ENCODE measurements at regions not wholly inside any gene's neighbourhood (a gene's known extent, or its start where the extent isn't known, plus 50 kb on each side); places are given as distances from the start of the nearest gene placed in this dataset.

GRCh38 chr15:93477188-93477587 is 388.2 kb upstream of the RGMA start:
- H3K27me3 ChIP-seq (ENCODE audit: insufficient read depth, low read length): no peaks in the 10 kb centered on the region
- H3K18ac ChIP-seq (ENCODE audit: low read length): no peak overlapping the region
- H2AFZ ChIP-seq (ENCODE audit: insufficient read depth, low read length, poor library complexity): no peak overlapping the region
- DNase-seq: no peak
- no peaks in the 10 kb centered on the region for H3K4me1 ChIP-seq (ENCODE audit: control insufficient read depth in 1 of 2, insufficient read depth in 2 of 2, low read length in 2 of 2)
- no peaks in the 10 kb centered on the region for H3K79me1 ChIP-seq (ENCODE audit: low read length)
- no peak overlapping the region for H3K9ac ChIP-seq (ENCODE audit: low read length)
- no CpG with 5 or more reads among the region's 4 CpGs for WGBS (ENCODE audit: extremely low coverage, insufficient coverage, insufficient read length)
- no peak overlapping the region for H2AK5ac ChIP-seq (ENCODE audit: low read length)
- no peaks in the 10 kb centered on the region for H3K36me3 ChIP-seq (ENCODE audit: control insufficient read depth in 1 of 2, insufficient read depth in 2 of 2, low read length in 2 of 2)
- H2BK5ac ChIP-seq (ENCODE audit: low read depth, low read length, poor library complexity): no peak overlapping the region
- no peaks in the 10 kb centered on the region for H3K79me2 ChIP-seq (ENCODE audit: control insufficient read depth, insufficient read depth, low read length, poor library complexity)
- no peak overlapping the region for H3K4me2 ChIP-seq (ENCODE audit: low read length)
- H3K9me3 ChIP-seq (ENCODE audit: insufficient read depth, low read depth, low read length): no peaks in the 10 kb centered on the region
- no peak overlapping the region for H3K23ac ChIP-seq (ENCODE audit: low read length)
- H4K91ac ChIP-seq (ENCODE audit: low read depth, low read length): no peak overlapping the region
- H4K8ac ChIP-seq (ENCODE audit: low read depth, low read length): no peak overlapping the region
- no peak overlapping the region for H3K4me3 ChIP-seq (ENCODE audit: low read depth, low read length)
- H4K12ac ChIP-seq (ENCODE audit: low read depth, low read length): no peak overlapping the region
- H3K27ac ChIP-seq (ENCODE audit: low read depth, low read length): no peak overlapping the region
- no peak overlapping the region for H3K4ac ChIP-seq (ENCODE audit: low read depth, low read length)
- H2BK120ac ChIP-seq (ENCODE audit: insufficient read depth, low read length, poor library complexity): no peak overlapping the region
- H2BK12ac ChIP-seq (ENCODE audit: low read length): no peak overlapping the region
- no peak overlapping the region for H3K14ac ChIP-seq (ENCODE audit: low read length)

- WGBS (ENCODE audit: extremely low coverage, insufficient coverage, insufficient read length): no CpG with 5 or more reads among the region's 8 CpGs
- H2AK5ac ChIP-seq (ENCODE audit: low read length): no peak overlapping the region
- H2AFZ ChIP-seq (ENCODE audit: insufficient read depth, low read length, poor library complexity): no peak overlapping the region
- no peak overlapping the region for H3K18ac ChIP-seq (ENCODE audit: low read length)
- H2BK5ac ChIP-seq (ENCODE audit: low read depth, low read length, poor library complexity): no peak overlapping the region
- H3K9me3 ChIP-seq (ENCODE audit: insufficient read depth, low read depth, low read length): no peaks in the 10 kb centered on the region
- H4K8ac ChIP-seq (ENCODE audit: low read depth, low read length): no peak overlapping the region
- no peak overlapping the region for H2BK120ac ChIP-seq (ENCODE audit: insufficient read depth, low read length, poor library complexity)
- H3K4me1 ChIP-seq (ENCODE audit: control insufficient read depth in 1 of 2, insufficient read depth in 2 of 2, low read length in 2 of 2): no peaks in the 10 kb centered on the region
- no peak overlapping the region for H3K9ac ChIP-seq (ENCODE audit: low read length)
- no peak for DNase-seq
- no peak overlapping the region for H4K12ac ChIP-seq (ENCODE audit: low read depth, low read length)
- H3K4me3 ChIP-seq (ENCODE audit: low read depth, low read length): no peak overlapping the region
- H3K14ac ChIP-seq (ENCODE audit: low read length): no peak overlapping the region
- H3K27ac ChIP-seq (ENCODE audit: low read depth, low read length): no peak overlapping the region
- no peak overlapping the region for H3K23ac ChIP-seq (ENCODE audit: low read length)
- H3K4ac ChIP-seq (ENCODE audit: low read depth, low read length): no peak overlapping the region
- H3K27me3 ChIP-seq (ENCODE audit: insufficient read depth, low read length): no peaks in the 10 kb centered on the region
- no peaks in the 10 kb centered on the region for H3K79me1 ChIP-seq (ENCODE audit: low read length)
- no peak overlapping the region for H3K4me2 ChIP-seq (ENCODE audit: low read length)
- H3K79me2 ChIP-seq (ENCODE audit: control insufficient read depth, insufficient read depth, low read length, poor library complexity): no peaks in the 10 kb centered on the region
- no peak overlapping the region for H4K91ac ChIP-seq (ENCODE audit: low read depth, low read length)
- no peak overlapping the region for H2BK12ac ChIP-seq (ENCODE audit: low read length)
- no peaks in the 10 kb centered on the region for H3K36me3 ChIP-seq (ENCODE audit: control insufficient read depth in 1 of 2, insufficient read depth in 2 of 2, low read length in 2 of 2)
Observed at GRCh38 chr15:93476491-93477177, 387.6 kb upstream of the RGMA start.

- H3K4me3 ChIP-seq (ENCODE audit: low read depth, low read length): no peak overlapping the region
- no peak overlapping the region for H4K91ac ChIP-seq (ENCODE audit: low read depth, low read length)
- no peak for DNase-seq
- no peak overlapping the region for H3K9ac ChIP-seq (ENCODE audit: low read length)
- no peak overlapping the region for H3K4me2 ChIP-seq (ENCODE audit: low read length)
- no peak overlapping the region for H3K18ac ChIP-seq (ENCODE audit: low read length)
- no CpG with 5 or more reads among the region's 9 CpGs for WGBS (ENCODE audit: extremely low coverage, insufficient coverage, insufficient read length)
- no peaks in the 10 kb centered on the region for H3K79me2 ChIP-seq (ENCODE audit: control insufficient read depth, insufficient read depth, low read length, poor library complexity)
- no peak overlapping the region for H4K12ac ChIP-seq (ENCODE audit: low read depth, low read length)
- H3K4me1 ChIP-seq (ENCODE audit: control insufficient read depth in 1 of 2, insufficient read depth in 2 of 2, low read length in 2 of 2): no peaks in the 10 kb centered on the region
- no peaks in the 10 kb centered on the region for H3K36me3 ChIP-seq (ENCODE audit: control insufficient read depth in 1 of 2, insufficient read depth in 2 of 2, low read length in 2 of 2)
- no peaks in the 10 kb centered on the region for H3K9me3 ChIP-seq (ENCODE audit: insufficient read depth, low read depth, low read length)
- no peak overlapping the region for H3K4ac ChIP-seq (ENCODE audit: low read depth, low read length)
- no peak overlapping the region for H3K23ac ChIP-seq (ENCODE audit: low read length)
- H2AFZ ChIP-seq (ENCODE audit: insufficient read depth, low read length, poor library complexity): no peak overlapping the region
- no peaks in the 10 kb centered on the region for H3K79me1 ChIP-seq (ENCODE audit: low read length)
- no peak overlapping the region for H2BK120ac ChIP-seq (ENCODE audit: insufficient read depth, low read length, poor library complexity)
- no peak overlapping the region for H3K27ac ChIP-seq (ENCODE audit: low read depth, low read length)
- no peaks in the 10 kb centered on the region for H3K27me3 ChIP-seq (ENCODE audit: insufficient read depth, low read length)
- H2BK5ac ChIP-seq (ENCODE audit: low read depth, low read length, poor library complexity): no peak overlapping the region
- H4K8ac ChIP-seq (ENCODE audit: low read depth, low read length): no peak overlapping the region
- H2AK5ac ChIP-seq (ENCODE audit: low read length): no peak overlapping the region
- no peak overlapping the region for H3K14ac ChIP-seq (ENCODE audit: low read length)
- no peak overlapping the region for H2BK12ac ChIP-seq (ENCODE audit: low read length)
Observed at GRCh38 chr15:93474728-93475127, 385.7 kb upstream of the RGMA start.

GRCh38 chr15:93469994-93470393 is 381.0 kb upstream of the RGMA start:
- H2BK120ac ChIP-seq (ENCODE audit: insufficient read depth, low read length, poor library complexity): no peak overlapping the region
- H3K9ac ChIP-seq (ENCODE audit: low read length): no peak overlapping the region
- no CpG with 5 or more reads among the region's 12 CpGs for WGBS (ENCODE audit: extremely low coverage, insufficient coverage, insufficient read length)
- no peaks in the 10 kb centered on the region for H3K36me3 ChIP-seq (ENCODE audit: control insufficient read depth in 1 of 2, insufficient read depth in 2 of 2, low read length in 2 of 2)
- no peak overlapping the region for H2AK5ac ChIP-seq (ENCODE audit: low read length)
- H3K14ac ChIP-seq (ENCODE audit: low read length): no peak overlapping the region
- no peak overlapping the region for H2AFZ ChIP-seq (ENCODE audit: insufficient read depth, low read length, poor library complexity)
- H4K91ac ChIP-seq (ENCODE audit: low read depth, low read length): no peak overlapping the region
- H3K79me2 ChIP-seq (ENCODE audit: control insufficient read depth, insufficient read depth, low read length, poor library complexity): no peaks in the 10 kb centered on the region
- no peaks in the 10 kb centered on the region for H3K79me1 ChIP-seq (ENCODE audit: low read length)
- no peak for DNase-seq
- H3K23ac ChIP-seq (ENCODE audit: low read length): no peak overlapping the region
- no peak overlapping the region for H3K4ac ChIP-seq (ENCODE audit: low read depth, low read length)
- no peaks in the 10 kb centered on the region for H3K27me3 ChIP-seq (ENCODE audit: insufficient read depth, low read length)
- H2BK5ac ChIP-seq (ENCODE audit: low read depth, low read length, poor library complexity): no peak overlapping the region
- no peaks in the 10 kb centered on the region for H3K9me3 ChIP-seq (ENCODE audit: insufficient read depth, low read depth, low read length)
- no peaks in the 10 kb centered on the region for H3K4me1 ChIP-seq (ENCODE audit: control insufficient read depth in 1 of 2, insufficient read depth in 2 of 2, low read length in 2 of 2)
- H2BK12ac ChIP-seq (ENCODE audit: low read length): no peak overlapping the region
- H3K4me3 ChIP-seq (ENCODE audit: low read depth, low read length): no peak overlapping the region
- H3K27ac ChIP-seq (ENCODE audit: low read depth, low read length): no peak overlapping the region
- no peak overlapping the region for H4K12ac ChIP-seq (ENCODE audit: low read depth, low read length)
- H3K18ac ChIP-seq (ENCODE audit: low read length): no peak overlapping the region
- no peak overlapping the region for H3K4me2 ChIP-seq (ENCODE audit: low read length)
- no peak overlapping the region for H4K8ac ChIP-seq (ENCODE audit: low read depth, low read length)

Measured in trophoblast cell (in vitro differentiated cells and primary cell).